Esophagus squamous epithelium (tissue), 4 donors: ENCODE measurements at regions not wholly inside any gene's neighbourhood (a gene's known extent, or its start where the extent isn't known, plus 50 kb on each side); places are given as distances from the start of the nearest gene placed in this dataset.

Experiments
- POLR2A ChIP-seq, 4 donors: fragments of 450-650 bp; IDR thresholded peaks; one replicate each; pipeline ENCODE4 v1.6.1; 2017; ENCODE audit warnings: antibody characterized with exemption in 4 of 4, mild to moderate bottlenecking in 4 of 4, moderate library complexity in 3 of 4
- TF ChIP-seq, protein P1 (sequence below), 6 experiments: fragments of 450-650 bp in 4 of 6; fragments of 200-600 bp in 2 of 6; sonication (generic) in 2 of 6; IDR thresholded peaks; one replicate each; pipeline ENCODE4 v1.5.1; 2016 to 2019; ENCODE audit warnings: antibody characterized with exemption in 6 of 6, mild to moderate bottlenecking in 4 of 6, moderate library complexity in 4 of 6

DNA sequence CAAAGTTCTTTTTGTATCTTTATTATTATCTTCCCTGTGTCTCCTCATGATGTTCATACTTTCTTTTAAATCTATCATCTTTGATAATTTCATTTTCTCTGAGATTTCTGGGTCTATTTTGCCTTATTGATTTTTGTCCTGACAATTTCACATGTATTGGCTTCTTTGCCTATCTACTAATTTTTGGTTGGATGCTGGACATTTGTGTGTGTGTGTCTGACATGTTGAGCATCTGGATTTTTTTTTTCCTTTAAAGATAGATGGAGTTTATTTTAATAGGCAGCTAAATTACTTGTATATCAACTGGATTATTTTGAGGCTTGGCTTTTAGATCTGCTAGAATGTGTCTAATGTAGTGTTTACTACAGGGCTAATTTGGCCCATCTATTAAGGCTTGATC is 178.0 kb upstream of the MOCS2 start:
- TF ChIP-seq, protein P1, sequence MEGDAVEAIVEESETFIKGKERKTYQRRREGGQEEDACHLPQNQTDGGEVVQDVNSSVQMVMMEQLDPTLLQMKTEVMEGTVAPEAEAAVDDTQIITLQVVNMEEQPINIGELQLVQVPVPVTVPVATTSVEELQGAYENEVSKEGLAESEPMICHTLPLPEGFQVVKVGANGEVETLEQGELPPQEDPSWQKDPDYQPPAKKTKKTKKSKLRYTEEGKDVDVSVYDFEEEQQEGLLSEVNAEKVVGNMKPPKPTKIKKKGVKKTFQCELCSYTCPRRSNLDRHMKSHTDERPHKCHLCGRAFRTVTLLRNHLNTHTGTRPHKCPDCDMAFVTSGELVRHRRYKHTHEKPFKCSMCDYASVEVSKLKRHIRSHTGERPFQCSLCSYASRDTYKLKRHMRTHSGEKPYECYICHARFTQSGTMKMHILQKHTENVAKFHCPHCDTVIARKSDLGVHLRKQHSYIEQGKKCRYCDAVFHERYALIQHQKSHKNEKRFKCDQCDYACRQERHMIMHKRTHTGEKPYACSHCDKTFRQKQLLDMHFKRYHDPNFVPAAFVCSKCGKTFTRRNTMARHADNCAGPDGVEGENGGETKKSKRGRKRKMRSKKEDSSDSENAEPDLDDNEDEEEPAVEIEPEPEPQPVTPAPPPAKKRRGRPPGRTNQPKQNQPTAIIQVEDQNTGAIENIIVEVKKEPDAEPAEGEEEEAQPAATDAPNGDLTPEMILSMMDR (IDR thresholded peaks at IDR 0.05): no peak
- TF ChIP-seq POLR2A (IDR thresholded peaks at IDR 0.05): no peak
